ENCODE measurements at regions not wholly inside any gene's neighbourhood (a gene's known extent, or its start where the extent isn't known, plus 50 kb on each side); places are given as distances from the start of the nearest gene placed in this dataset.

- DNase-seq, result no peak
Measured at GRCh38 chr4:148770377-148770776, 328.2 kb upstream of the NR3C2 start.

GRCh38 chr4:148764720-148765119 lies 322.5 kb upstream of the NR3C2 start:
- DNase-seq, result no peak

DNA sequence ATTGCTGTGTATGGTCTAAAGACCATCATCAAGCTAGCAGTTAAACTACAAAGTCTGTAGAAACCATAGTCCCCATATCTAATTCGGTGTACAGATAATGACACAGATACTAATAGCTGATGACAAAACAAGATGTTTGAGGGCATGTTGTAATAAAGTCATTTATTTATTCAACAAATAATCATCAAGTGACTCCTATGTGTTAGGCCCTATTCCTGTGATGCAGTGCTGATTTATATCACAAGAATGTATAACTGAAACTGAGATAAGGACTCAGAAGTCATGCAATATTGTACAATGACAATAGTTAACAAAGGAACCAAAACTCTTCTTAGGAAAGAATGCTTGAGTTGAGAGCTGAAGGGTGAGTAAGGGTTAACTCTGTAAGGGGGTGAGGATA lies 315.0 kb upstream of the NR3C2 start:
- no peak for DNase-seq

- DNase-seq, result no peak
Measured at GRCh38 chr4:148749403-148749802, 307.2 kb upstream of the NR3C2 start.

GRCh38 chr4:148747721-148748268 lies 305.6 kb upstream of the NR3C2 start:
- DNase-seq, result no peak

- no peak for DNase-seq
Measured at GRCh38 chr4:148740701-148741100, 298.5 kb upstream of the NR3C2 start.

- DNase-seq, result no peak
Measured at GRCh38 chr4:148737061-148737770, 295.0 kb upstream of the NR3C2 start.

- no peak for DNase-seq
Measured at GRCh38 chr4:148735432-148736155, 293.4 kb upstream of the NR3C2 start.

- DNase-seq, result no peak
Measured at GRCh38 chr4:148730766-148731165, 288.6 kb upstream of the NR3C2 start.

GRCh38 chr4:148730082-148730640 lies 287.9 kb upstream of the NR3C2 start:
- DNase-seq, result no peak

GRCh38 chr4:148717988-148718387 lies 275.8 kb upstream of the NR3C2 start:
- DNase-seq, result no peak

DNA sequence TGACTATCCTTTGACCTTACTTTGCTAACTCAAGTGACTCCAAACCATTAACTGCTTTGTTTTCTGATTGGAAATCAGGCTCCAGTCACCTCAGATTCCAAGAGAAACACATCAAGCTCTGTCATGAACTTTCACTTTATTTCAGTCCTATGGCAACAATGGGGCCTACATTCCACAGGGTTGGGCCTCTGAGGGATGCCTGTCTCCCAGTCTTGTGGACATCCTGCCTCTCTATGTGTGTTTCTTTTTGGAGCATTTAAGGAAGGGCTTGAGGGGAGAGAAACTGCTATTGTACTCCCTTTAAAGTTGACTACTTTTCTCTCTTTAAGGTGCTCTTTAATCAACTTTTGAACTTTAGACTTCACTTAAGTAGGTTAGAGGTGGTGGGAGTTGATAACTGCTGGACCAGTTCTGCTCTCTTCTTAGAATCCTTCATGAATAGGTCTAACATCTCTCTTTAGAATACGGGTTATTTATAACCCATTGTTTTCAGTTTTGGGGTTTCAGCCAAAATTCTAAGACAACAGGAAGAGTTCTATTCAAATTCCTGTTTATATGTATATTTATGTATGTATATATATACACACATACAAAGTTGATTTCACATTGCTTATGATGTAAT lies 274.3 kb upstream of the NR3C2 start:
- no peak for DNase-seq

GRCh38 chr4:148704291-148704690 lies 262.1 kb upstream of the NR3C2 start:
- no peak for DNase-seq

- DNase-seq, result no peak
Measured at GRCh38 chr4:148694702-148695101, 252.5 kb upstream of the NR3C2 start.

GRCh38 chr4:148693913-148694649 lies 251.9 kb upstream of the NR3C2 start:
- DNase-seq, result no peak

DNA sequence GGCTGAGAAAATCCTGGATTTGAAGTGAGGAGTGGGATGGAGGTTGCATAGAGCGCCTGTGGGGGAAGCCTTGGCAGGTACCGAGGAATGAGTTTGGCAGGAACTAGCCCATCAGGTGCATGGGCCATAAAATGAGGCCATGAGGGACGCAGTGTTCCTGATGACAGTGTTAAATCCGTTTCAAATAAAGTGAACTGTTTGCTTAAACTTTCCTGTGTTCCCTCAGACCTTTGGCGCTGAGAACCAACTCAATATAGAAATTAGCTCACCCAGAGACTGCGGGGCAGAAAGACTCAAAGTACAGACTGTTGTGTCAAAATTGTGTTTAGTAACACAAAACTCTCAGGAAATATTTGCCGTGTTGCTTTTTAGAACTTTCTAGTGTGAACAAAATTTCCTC lies 250.0 kb upstream of the NR3C2 start:
- DNase-seq, result no peak

DNA sequence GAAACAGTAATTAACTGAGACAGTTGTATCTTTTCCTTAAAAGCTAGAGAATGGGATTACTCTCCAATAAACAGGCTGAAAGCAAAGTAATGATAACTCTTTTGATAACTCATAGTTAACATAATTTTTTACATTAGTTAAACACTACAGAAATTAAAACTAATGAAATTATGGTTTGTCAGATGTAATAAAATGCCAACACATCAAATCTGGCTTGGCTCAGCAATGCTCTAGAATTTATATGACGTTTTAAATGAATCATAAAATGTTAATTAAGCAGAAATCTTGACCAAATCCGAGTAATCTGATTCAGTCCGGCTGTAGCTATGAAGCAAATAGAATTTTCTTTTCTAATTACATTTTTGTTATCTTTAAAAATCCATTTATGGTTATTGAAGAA lies 244.2 kb upstream of the NR3C2 start:
- no peak for DNase-seq

- no peak for DNase-seq
Measured at GRCh38 chr4:148684638-148685037, 242.4 kb upstream of the NR3C2 start.

GRCh38 chr4:148680884-148681283 lies 238.7 kb upstream of the NR3C2 start:
- DNase-seq, result no peak

DNA sequence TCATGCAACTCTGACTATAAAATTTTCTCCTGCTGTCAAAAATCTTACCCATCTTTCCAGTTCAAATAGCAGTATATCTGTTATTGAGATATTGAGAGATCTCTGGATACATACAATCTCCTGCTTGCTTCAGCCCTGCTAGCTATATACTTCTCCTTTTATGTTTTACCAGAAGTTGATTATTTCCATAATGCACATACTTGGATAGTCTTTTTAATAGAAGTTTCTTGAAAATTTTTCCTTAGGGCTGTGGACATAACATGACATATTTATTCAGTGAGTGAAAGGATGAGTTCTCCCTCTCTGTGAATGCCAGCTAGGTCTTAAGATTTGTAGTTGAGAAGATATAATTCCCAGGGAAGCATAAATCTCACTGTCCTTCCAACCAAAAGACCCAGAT lies 234.1 kb upstream of the NR3C2 start:
- no peak for DNase-seq

GRCh38 chr4:148674876-148675275 lies 232.7 kb upstream of the NR3C2 start:
- no peak for DNase-seq

GRCh38 chr4:148664636-148665035 lies 222.4 kb upstream of the NR3C2 start:
- no peak for DNase-seq

Measured in hypothalamus (tissue), 51 donors.